Endodermal cell (in vitro differentiated cells): ENCODE measurements at regions not wholly inside any gene's neighbourhood (a gene's known extent, or its start where the extent isn't known, plus 50 kb on each side); places are given as distances from the start of the nearest gene placed in this dataset.

Source experiments
- DNase-seq: peaks from one replicate; pipeline ENCODE4 v3.0.0-alpha.2; 2017
- H3K27ac ChIP-seq: 2 replicates; pipeline ENCODE4 v1.5.1; 2013; ENCODE audit warnings: mild to moderate bottlenecking, low read depth, low read length, moderate library complexity
- H3K27me3 ChIP-seq: 2 replicates; pipeline ENCODE4 v1.6.1; 2013; ENCODE audit warnings: mild to moderate bottlenecking, low read length, moderate library complexity; ENCODE audit not compliant: insufficient read depth, control insufficient read depth, poor library complexity, severe bottlenecking
- H3K36me3 ChIP-seq: 2 replicates; pipeline ENCODE4 v1.7.0; 2013; ENCODE audit warnings: mild to moderate bottlenecking, low read length, moderate library complexity; ENCODE audit not compliant: control insufficient read depth, insufficient read depth
- H3K4me1 ChIP-seq: one replicate; pipeline ENCODE4 v1.7.0; 2013; ENCODE audit warnings: low read length; ENCODE audit not compliant: control insufficient read depth, insufficient read depth
- H3K4me3 ChIP-seq: 2 replicates; pipeline ENCODE4 v1.5.1; 2013; ENCODE audit warnings: mild to moderate bottlenecking, low read length, moderate library complexity
- H3K9ac ChIP-seq: 2 replicates; pipeline ENCODE4 v1.6.1; 2013; ENCODE audit warnings: mild to moderate bottlenecking, low read length, moderate library complexity; ENCODE audit not compliant: poor library complexity, severe bottlenecking; ENCODE audit errors: extremely low read depth
- H3K9me3 ChIP-seq: 2 replicates; pipeline ENCODE4 v1.6.1; 2013; ENCODE audit warnings: mild to moderate bottlenecking, low read length, moderate library complexity; ENCODE audit not compliant: control insufficient read depth
- H3K27ac Mint-ChIP-seq: 2 replicates; pipeline ENCODE4 v1.8.0; 2020; ENCODE audit warnings: mixed read lengths
- H3K27me3 Mint-ChIP-seq: 2 replicates; pipeline ENCODE4 v1.8.0; 2021; ENCODE audit warnings: mild to moderate bottlenecking, mixed read lengths; ENCODE audit not compliant: insufficient read depth
- H3K36me3 Mint-ChIP-seq: 2 replicates; pipeline ENCODE4 v1.8.0; 2020; ENCODE audit warnings: low read depth, mixed read lengths
- H3K4me1 Mint-ChIP-seq: 2 replicates; pipeline ENCODE4 v1.8.0; 2020; ENCODE audit warnings: mixed read lengths
- H3K4me3 Mint-ChIP-seq: 2 replicates; pipeline ENCODE4 v1.8.0; 2020; ENCODE audit warnings: mild to moderate bottlenecking, moderate library complexity, mixed read lengths
- H3K9me3 Mint-ChIP-seq: 2 replicates; pipeline ENCODE4 v1.8.0; 2020; ENCODE audit warnings: mild to moderate bottlenecking, mixed read lengths
- WGBS, 2 experiments: methylation state at CpG; one replicate each; pipeline versions ENCODE4 v1.1.5 to v1.1.7; 2013; ENCODE audit warnings: missing lambda C conversion rate in 2 of 2, mixed read lengths in 1 of 2; ENCODE audit not compliant: insufficient coverage in 1 of 2, insufficient read length in 1 of 2; 5-methylcytosine and 5-hydroxymethylcytosine counted together
- TF ChIP-seq, protein P1 (sequence below): fragments of 200-600 bp; sonication (generic); conservative IDR thresholded peaks from 2 replicates; pipeline ENCODE4 v1.5.0; 2021; ENCODE audit warnings: antibody characterized with exemption, mild to moderate bottlenecking

- no peaks in the 10 kb centered on the region for H3K36me3 Mint-ChIP-seq
- peaks cover 16% of the 10 kb centered on the region for H3K4me1 Mint-ChIP-seq
- no peaks in the 10 kb centered on the region for H3K36me3 ChIP-seq
- H3K9ac ChIP-seq: no peak overlapping the region
- H3K4me3 Mint-ChIP-seq: no peak overlapping the region
- peaks cover 3% of the 10 kb centered on the region for H3K27me3 Mint-ChIP-seq
- H3K27me3 ChIP-seq: no peaks in the 10 kb centered on the region
- no peaks in the 10 kb centered on the region for H3K9me3 ChIP-seq
- no peak overlapping the region for H3K4me3 ChIP-seq
- no peak overlapping the region for H3K27ac Mint-ChIP-seq
- no peak for DNase-seq
- 80 to 100% methylated on average over 1 of the region's 1 CpG for WGBS, 2 experiments
- H3K4me1 ChIP-seq: no peaks in the 10 kb centered on the region
- H3K9me3 Mint-ChIP-seq: peaks cover 4% of the 10 kb centered on the region
- no peak overlapping the region for H3K27ac ChIP-seq
- TF ChIP-seq, protein P1, sequence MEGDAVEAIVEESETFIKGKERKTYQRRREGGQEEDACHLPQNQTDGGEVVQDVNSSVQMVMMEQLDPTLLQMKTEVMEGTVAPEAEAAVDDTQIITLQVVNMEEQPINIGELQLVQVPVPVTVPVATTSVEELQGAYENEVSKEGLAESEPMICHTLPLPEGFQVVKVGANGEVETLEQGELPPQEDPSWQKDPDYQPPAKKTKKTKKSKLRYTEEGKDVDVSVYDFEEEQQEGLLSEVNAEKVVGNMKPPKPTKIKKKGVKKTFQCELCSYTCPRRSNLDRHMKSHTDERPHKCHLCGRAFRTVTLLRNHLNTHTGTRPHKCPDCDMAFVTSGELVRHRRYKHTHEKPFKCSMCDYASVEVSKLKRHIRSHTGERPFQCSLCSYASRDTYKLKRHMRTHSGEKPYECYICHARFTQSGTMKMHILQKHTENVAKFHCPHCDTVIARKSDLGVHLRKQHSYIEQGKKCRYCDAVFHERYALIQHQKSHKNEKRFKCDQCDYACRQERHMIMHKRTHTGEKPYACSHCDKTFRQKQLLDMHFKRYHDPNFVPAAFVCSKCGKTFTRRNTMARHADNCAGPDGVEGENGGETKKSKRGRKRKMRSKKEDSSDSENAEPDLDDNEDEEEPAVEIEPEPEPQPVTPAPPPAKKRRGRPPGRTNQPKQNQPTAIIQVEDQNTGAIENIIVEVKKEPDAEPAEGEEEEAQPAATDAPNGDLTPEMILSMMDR: no peak
Observed at GRCh38 chr2:75325594-75325993, 126.3 kb upstream of the TACR1 start.

DNA sequence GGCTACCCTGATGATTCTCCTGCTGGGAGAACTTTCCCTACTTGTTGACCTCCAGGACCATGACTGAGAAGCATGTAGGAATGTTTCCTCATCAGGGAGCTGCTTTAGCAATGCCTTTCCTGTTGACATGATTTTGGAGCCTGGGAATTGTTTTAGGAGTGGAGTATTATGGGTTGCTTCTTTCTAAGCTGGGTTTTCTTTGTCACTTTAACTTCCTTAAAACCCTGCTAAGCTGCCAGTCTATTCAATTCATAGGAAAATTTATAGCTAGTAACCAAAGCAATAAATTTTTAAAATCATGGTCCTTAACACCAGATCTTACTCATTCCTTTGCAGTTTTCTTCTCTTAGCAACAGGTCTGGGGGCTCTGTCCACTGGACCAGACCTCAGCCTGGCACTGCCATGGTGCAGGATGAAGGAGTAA is 125.6 kb upstream of the TACR1 start:
- H3K27ac ChIP-seq: no peak overlapping the region
- TF ChIP-seq, protein P1: no peak
- peaks cover 16% of the 10 kb centered on the region for H3K4me1 Mint-ChIP-seq
- H3K9me3 Mint-ChIP-seq: peaks cover 4% of the 10 kb centered on the region
- no peak overlapping the region for H3K4me3 Mint-ChIP-seq
- H3K27ac Mint-ChIP-seq: no peak overlapping the region
- no peaks in the 10 kb centered on the region for H3K9me3 ChIP-seq
- no peaks in the 10 kb centered on the region for H3K4me1 ChIP-seq
- no peak overlapping the region for H3K9ac ChIP-seq
- no peaks in the 10 kb centered on the region for H3K27me3 ChIP-seq
- DNase-seq: no peak
- no peaks in the 10 kb centered on the region for H3K36me3 Mint-ChIP-seq
- peaks cover 3% of the 10 kb centered on the region for H3K27me3 Mint-ChIP-seq
- no peaks in the 10 kb centered on the region for H3K36me3 ChIP-seq
- H3K4me3 ChIP-seq: no peak overlapping the region

GRCh38 chr2:75324141-75324540 is 124.8 kb upstream of the TACR1 start:
- 92 to 100% methylated on average over 1 to 2 of the region's 2 CpGs for WGBS, 2 experiments
- H3K27ac Mint-ChIP-seq: no peak overlapping the region

More at GRCh38 chr2:75324141-75324540, 124.8 kb upstream of the TACR1 start:
- H3K9ac ChIP-seq: no peak overlapping the region
- no peaks in the 10 kb centered on the region for H3K9me3 Mint-ChIP-seq
- no peak overlapping the region for H3K27ac ChIP-seq
- peaks cover 16% of the 10 kb centered on the region for H3K4me1 Mint-ChIP-seq
- H3K4me1 ChIP-seq: no peaks in the 10 kb centered on the region
- no peaks in the 10 kb centered on the region for H3K36me3 ChIP-seq
- peaks cover 3% of the 10 kb centered on the region for H3K27me3 Mint-ChIP-seq
- no peaks in the 10 kb centered on the region for H3K27me3 ChIP-seq
- no peak overlapping the region for H3K4me3 ChIP-seq
- no peaks in the 10 kb centered on the region for H3K36me3 Mint-ChIP-seq
- TF ChIP-seq, protein P1: no peak
- no peak for DNase-seq
- no peaks in the 10 kb centered on the region for H3K9me3 ChIP-seq
- H3K4me3 Mint-ChIP-seq: no peak overlapping the region
